Posterior vena cava (tissue), 2 donors: ENCODE measurements at regions not wholly inside any gene's neighbourhood (a gene's known extent, or its start where the extent isn't known, plus 50 kb on each side); places are given as distances from the start of the nearest gene placed in this dataset.
"Not testable (repeated sequence)": the region's sequence is repeated elsewhere in the genome, so short reads cannot be mapped to it uniquely, and the experiment has no call there.

Experiments used
- DNase-seq: peaks from one replicate; pipeline ENCODE4 v3.0.0-alpha.2; 2020; ENCODE audit warnings: low spot score
- intact Hi-C, 2 donors: fragments of 100-400 bp; cut with DNase I; formaldehyde crosslinking; loops; one replicate each; pipeline versions ENCODE4 v1.14.1 to v1.14.2; 2022 to 2023
- donor health status: DM: yes; HTN: yes; CAD: no.
- donor health status: DM: yes; HTN: yes; CAD: no.

- no peak for DNase-seq
- intact Hi-C loops: no loop called here
These were observed 394.9 kb upstream of the ZEB2 start for GRCh38 chr2:144914622-144915318.

- DNase-seq: no peak
- intact Hi-C loops: no loop called here
These were observed 394.2 kb upstream of the ZEB2 start for GRCh38 chr2:144914113-144914512.

- intact Hi-C loops: no loop called here
- DNase-seq: no peak
These were observed 392.3 kb upstream of the ZEB2 start for GRCh38 chr2:144912206-144912605.

- DNase-seq: no peak
- intact Hi-C loops: no loop called here
These were observed 386.0 kb upstream of the ZEB2 start for GRCh38 chr2:144905956-144906355.

GRCh38 chr2:144904612-144905011, 384.7 kb upstream of the ZEB2 start:
- no peak for DNase-seq
- intact Hi-C loops: no loop called here

- intact Hi-C loops, DNase-seq: not testable (repeated sequence)
These were observed 383.1 kb upstream of the ZEB2 start for GRCh38 chr2:144903045-144903444.

- intact Hi-C loops, DNase-seq: not testable (repeated sequence)
These were observed 381.5 kb upstream of the ZEB2 start for GRCh38 chr2:144901386-144901785.

GRCh38 chr2:144896341-144896740, 376.4 kb upstream of the ZEB2 start:
- intact Hi-C loops: no loop called here
- DNase-seq: no peak

GRCh38 chr2:144894612-144895599, 375.0 kb upstream of the ZEB2 start:
- intact Hi-C loops: no loop called here
- no peak for DNase-seq

GRCh38 chr2:144893464-144893863, 373.5 kb upstream of the ZEB2 start:
- DNase-seq: no peak
- intact Hi-C loops: no loop called here

- intact Hi-C loops: no loop called here
These were observed 370.9 kb upstream of the ZEB2 start for GRCh38 chr2:144890828-144891227.

GRCh38 chr2:144889348-144889747, 369.4 kb upstream of the ZEB2 start:
- DNase-seq: no peak
- intact Hi-C loops: no loop called here

More at GRCh38 chr2:144890828-144891227, 370.9 kb upstream of the ZEB2 start:
- no peak for DNase-seq

GRCh38 chr2:144886862-144887261, 366.9 kb upstream of the ZEB2 start:
- DNase-seq: peak; percentile 77
- intact Hi-C loops: no loop called here

GRCh38 chr2:144877893-144878292, 358.0 kb upstream of the ZEB2 start:
- intact Hi-C loops: no loop called here
- no peak for DNase-seq

GRCh38 chr2:144876013-144876412, 356.1 kb upstream of the ZEB2 start:
- no peak for DNase-seq
- intact Hi-C loops: no loop called here

GRCh38 chr2:144875290-144875969, 355.5 kb upstream of the ZEB2 start:
- no peak for DNase-seq
- intact Hi-C loops: no loop called here

- intact Hi-C loops: no loop called here
- no peak for DNase-seq
These were observed 345.8 kb upstream of the ZEB2 start for GRCh38 chr2:144865670-144866069.

- intact Hi-C loops: no loop called here
- DNase-seq: no peak
These were observed 339.8 kb upstream of the ZEB2 start for GRCh38 chr2:144859716-144860115.

- no peak for DNase-seq
- intact Hi-C loops: no loop called here
These were observed 338.3 kb upstream of the ZEB2 start for GRCh38 chr2:144858211-144858610.

- DNase-seq: no peak
- intact Hi-C loops: no loop called here
These were observed 334.7 kb upstream of the ZEB2 start for GRCh38 chr2:144854596-144854995.
